GM13976 (cell line): ENCODE measurements at regions not wholly inside any gene's neighbourhood (a gene's known extent, or its start where the extent isn't known, plus 50 kb on each side); places are given as distances from the start of the nearest gene placed in this dataset.

Experiments used
- DNase-seq: peaks from one replicate; pipeline ENCODE4 v3.0.0; 2012; ENCODE audit warnings: low spot score
- CTCF ChIP-seq: IDR thresholded peaks from 2 replicates; pipeline ENCODE4 v1.5.1; 2012; ENCODE audit warnings: borderline replicate concordance, mild to moderate bottlenecking; ENCODE audit not compliant: insufficient read depth; ENCODE audit errors: extremely low read depth, missing control alignments, control extremely low read depth
- in situ Hi-C: fragments of 300-500 bp; cut with MboI; formaldehyde crosslinking; loops from one replicate; pipeline ENCODE4 v1.12.0; 2022; ENCODE audit warnings: low sequenced_read_pairs, mixed read lengths, inconsistent platforms; ENCODE audit not compliant: unreplicated experiment

DNA sequence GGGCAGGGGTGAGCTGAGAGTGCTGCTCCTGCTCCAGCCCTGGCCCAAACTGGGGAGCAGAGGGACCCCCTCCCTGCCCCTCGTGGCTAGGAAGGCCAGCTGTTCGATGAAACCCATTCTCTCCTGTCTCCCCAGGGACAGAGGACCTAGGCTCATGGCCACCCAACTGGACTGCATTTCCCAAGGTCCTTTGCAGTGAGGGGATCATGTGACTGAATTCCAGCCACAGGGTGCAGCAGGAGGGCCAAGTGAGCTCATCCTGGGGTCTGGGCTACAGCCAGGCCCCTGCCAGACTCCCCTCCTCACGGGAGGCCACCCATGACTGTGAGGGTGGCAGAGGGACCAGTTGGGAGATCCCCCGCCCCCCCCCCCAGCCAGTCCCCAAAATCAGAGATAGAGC is 777.6 kb downstream of the TBC1D22A start:
- in situ Hi-C loops = no loop called here
- no peak for DNase-seq
- TF ChIP-seq CTCF = no peak

DNA sequence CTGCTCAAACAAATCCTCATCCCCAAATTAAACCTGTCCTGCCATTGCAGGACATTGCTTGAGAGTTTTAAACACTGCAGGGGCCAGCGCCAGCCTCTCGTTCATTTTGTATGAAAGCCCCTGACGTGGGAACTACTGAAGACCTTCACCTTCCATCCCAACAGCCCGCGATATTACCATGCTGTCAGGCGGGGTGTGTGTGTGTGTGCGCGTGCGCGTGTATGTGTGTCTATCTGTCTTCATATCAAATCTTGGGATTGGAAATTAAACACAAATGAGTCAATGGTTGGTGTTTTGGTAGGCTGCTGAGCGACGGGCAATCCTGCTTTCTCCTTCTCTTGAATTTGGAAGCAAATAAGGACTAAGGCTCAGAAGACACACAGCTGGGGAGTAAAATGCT is 776.9 kb downstream of the TBC1D22A start:
- no peak for DNase-seq
- in situ Hi-C loops = no loop called here

GRCh38 chr22:47535681-47536080 is 773.2 kb downstream of the TBC1D22A start:
- in situ Hi-C loops = no loop called here
- DNase-seq = no peak
- no peak for TF ChIP-seq CTCF

More for the DNA sequence above, 776.9 kb downstream of the TBC1D22A start:
- no peak for TF ChIP-seq CTCF

DNA sequence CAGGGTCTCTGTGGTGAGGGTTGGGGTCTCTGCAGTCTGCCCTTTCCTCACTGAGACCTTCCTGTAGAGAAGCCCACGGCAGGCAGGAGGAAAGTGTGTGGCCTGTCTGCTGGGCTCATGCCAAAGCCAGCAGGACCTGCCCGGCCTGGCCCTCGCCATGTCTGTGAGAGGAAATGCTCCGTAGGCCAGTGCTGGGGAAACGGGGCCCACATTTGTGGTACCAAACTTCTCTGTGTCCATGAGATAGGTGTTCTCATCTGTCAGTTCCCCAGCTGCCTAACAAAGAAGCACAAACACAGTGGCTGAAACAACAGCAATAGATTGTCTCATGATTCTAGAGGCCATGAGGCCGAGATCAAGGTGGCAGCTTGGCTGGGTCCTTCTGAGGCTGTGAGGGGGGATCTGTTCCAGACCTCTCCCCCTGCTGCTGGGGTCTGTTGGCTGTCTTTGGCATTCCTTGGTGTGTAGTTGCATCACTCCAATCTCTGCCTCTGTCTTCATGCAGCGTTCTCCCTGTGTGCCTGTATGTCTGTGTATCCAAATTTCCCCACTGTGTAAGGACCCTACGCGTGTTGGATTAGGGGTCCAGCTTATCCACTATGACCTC is 772.5 kb downstream of the TBC1D22A start:
- in situ Hi-C loops = no loop called here
- TF ChIP-seq CTCF = no peak
- DNase-seq = no peak

DNA sequence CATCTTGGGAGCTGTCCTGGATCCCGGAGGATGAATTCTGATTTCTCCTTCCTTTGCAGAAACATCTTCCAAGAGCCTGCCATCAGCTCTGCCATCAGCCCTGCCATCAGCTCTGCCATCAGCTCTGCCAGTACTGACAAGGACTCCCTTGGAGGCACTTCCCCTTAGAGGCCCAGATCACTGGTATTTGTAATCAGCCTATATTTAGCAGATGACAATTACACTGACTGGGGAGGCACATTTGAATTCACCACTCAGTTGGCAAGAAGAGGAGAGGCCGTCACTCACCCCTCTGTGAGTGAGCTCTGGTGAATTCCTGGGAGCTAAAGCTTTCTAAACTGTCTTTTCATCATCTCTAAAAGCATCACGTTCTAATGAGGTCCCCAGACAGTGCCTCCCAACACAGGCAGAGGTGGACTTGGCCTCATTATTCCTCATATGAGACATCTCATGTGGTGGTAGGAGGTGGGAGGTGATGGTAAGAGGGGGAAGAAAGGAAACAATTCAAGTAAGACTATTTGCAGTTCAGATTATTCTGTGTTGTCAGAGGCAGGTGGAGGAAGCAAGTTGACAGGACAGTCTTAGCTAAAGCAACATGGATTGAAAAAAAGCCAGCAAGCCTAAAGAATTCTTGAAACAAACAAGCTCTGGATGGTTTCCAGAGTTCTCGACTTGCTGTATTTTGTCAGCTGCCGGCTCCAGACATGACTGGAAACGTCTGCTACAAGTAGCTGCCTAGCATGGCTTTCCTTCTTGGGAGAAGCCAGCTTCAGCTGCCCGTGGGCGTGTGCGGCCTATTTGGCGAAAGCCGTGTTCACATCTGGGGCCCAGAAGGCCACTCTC is 771.7 kb downstream of the TBC1D22A start:
- in situ Hi-C loops = no loop called here
- no peak for DNase-seq
- TF ChIP-seq CTCF = no peak

- in situ Hi-C loops = no loop called here
- no peak for TF ChIP-seq CTCF
- DNase-seq = no peak
These were observed 754.6 kb downstream of the TBC1D22A start for GRCh38 chr22:47517062-47517461.
